Fibroblast of lung (primary cell): ENCODE measurements at regions not wholly inside any gene's neighbourhood (a gene's known extent, or its start where the extent isn't known, plus 50 kb on each side); places are given as distances from the start of the nearest gene placed in this dataset.

Experiments used
- EZH2 ChIP-seq: IDR thresholded peaks from 2 replicates; pipeline ENCODE4 v1.5.1; 2012; ENCODE audit warnings: low read length, control low read depth, mild to moderate bottlenecking; ENCODE audit errors: missing control alignments
- TF ChIP-seq, protein P1 (sequence below), 2 donors: IDR thresholded peaks in 1 of 2; conservative IDR thresholded peaks in 1 of 2; 1 replicate in 1 of 2; 2 replicates in 1 of 2; pipeline ENCODE4 v1.5.1; 2011 to 2012; ENCODE audit warnings: low read length in 2 of 2, control low read depth in 1 of 2, inconsistent platforms in 1 of 2, low read depth in 1 of 2, mild to moderate bottlenecking in 1 of 2

DNA sequence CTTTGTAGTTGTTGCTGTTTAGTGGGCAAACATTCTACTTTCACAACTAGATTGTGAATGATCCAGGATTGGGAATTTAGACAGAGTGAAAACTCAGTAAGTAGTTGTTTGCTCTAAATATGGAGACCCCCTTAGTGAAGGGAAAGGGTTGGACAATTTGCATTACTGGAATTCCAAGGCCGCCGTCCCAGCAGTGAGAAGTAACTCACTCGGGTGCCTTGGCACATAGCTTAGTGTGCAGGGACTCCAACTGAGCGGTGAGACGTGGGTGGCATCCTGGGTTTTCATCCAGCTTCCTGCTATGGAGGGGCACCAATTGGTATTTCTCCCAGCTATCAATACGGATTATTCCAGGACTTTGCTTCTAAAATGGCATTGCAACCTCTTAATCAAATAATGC is 69.7 kb upstream of the FCN1 start:
- TF ChIP-seq, protein P1, sequence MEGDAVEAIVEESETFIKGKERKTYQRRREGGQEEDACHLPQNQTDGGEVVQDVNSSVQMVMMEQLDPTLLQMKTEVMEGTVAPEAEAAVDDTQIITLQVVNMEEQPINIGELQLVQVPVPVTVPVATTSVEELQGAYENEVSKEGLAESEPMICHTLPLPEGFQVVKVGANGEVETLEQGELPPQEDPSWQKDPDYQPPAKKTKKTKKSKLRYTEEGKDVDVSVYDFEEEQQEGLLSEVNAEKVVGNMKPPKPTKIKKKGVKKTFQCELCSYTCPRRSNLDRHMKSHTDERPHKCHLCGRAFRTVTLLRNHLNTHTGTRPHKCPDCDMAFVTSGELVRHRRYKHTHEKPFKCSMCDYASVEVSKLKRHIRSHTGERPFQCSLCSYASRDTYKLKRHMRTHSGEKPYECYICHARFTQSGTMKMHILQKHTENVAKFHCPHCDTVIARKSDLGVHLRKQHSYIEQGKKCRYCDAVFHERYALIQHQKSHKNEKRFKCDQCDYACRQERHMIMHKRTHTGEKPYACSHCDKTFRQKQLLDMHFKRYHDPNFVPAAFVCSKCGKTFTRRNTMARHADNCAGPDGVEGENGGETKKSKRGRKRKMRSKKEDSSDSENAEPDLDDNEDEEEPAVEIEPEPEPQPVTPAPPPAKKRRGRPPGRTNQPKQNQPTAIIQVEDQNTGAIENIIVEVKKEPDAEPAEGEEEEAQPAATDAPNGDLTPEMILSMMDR (conservative IDR thresholded peaks at IDR 0.05 in 1 of 2, IDR thresholded peaks at IDR 0.05 in 1 of 2; ENCODE audit: low read depth in 1 of 2, low read length in 2 of 2) = no peak
- TF ChIP-seq EZH2 = no peak
